ENCODE measurements at regions not wholly inside any gene's neighbourhood (a gene's known extent, or its start where the extent isn't known, plus 50 kb on each side); places are given as distances from the start of the nearest gene placed in this dataset.
"Not testable (repeated sequence)": the region's sequence is repeated elsewhere in the genome, so short reads cannot be mapped to it uniquely, and the experiment has no call there.

DNA sequence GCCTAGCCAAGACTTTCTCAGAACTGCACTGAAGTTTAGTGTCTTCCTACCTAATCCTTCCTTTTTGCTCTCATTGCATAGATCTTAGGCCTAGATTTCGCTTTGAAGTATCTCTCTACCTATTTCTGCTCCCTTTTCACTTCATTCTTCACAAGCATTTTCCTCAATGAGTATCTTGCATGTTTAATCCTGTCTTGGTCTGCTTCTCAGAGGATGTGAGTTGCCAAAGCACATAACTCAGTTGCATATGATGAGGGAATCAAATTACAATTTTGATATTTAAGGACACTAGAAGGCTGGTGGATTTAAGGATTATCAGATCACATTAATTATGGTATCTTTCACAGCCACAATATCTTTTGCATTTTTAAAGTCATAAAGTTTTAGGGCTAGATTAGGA, 195.5 kb upstream of the DAAM1 start:
- Histone ChIP-seq H3F3A (ENCODE audit: insufficient read depth, low read length, poor library complexity, severe bottlenecking) (no peaks in the 10 kb centered on the region), H3K9me2 (ENCODE audit: insufficient read depth, low read length) (no peaks in the 10 kb centered on the region), H3K4me3 (ENCODE audit: low read length) (no peak overlapping the region), H3K79me2 (replicated peaks; ENCODE audit: insufficient read depth, low read length) (no peaks in the 10 kb centered on the region), H4K20me1 (ENCODE audit: insufficient read depth) (no peaks in the 10 kb centered on the region), H2AFZ (ENCODE audit: low read depth, low read length) (no peak overlapping the region), H3K9ac (ENCODE audit: low read length) (no peak overlapping the region), H3K27ac (ENCODE audit: low read length) (no peak overlapping the region), H3K9me3 (ENCODE audit: low read length) (no peaks in the 10 kb centered on the region), H3K4me2 (ENCODE audit: low read length) (no peak overlapping the region), H3K27me3 (ENCODE audit: insufficient read depth, low read depth, low read length) (no peaks in the 10 kb centered on the region), H3K36me3 (ENCODE audit: insufficient read depth, low read length) (no peaks in the 10 kb centered on the region)
- no peak for TF ChIP-seq SMC3 (conservative IDR thresholded peaks at IDR 0.05; ENCODE audit: poor library complexity)
- no peak for TF ChIP-seq TAF1 (IDR thresholded peaks at IDR 0.05; ENCODE audit: low read depth)
- no peak for TF ChIP-seq RAD21 (conservative IDR thresholded peaks at IDR 0.05)
- TF ChIP-seq POLR2AphosphoS5 (IDR thresholded peaks at IDR 0.05), result no peak
- TF ChIP-seq, protein P1, sequence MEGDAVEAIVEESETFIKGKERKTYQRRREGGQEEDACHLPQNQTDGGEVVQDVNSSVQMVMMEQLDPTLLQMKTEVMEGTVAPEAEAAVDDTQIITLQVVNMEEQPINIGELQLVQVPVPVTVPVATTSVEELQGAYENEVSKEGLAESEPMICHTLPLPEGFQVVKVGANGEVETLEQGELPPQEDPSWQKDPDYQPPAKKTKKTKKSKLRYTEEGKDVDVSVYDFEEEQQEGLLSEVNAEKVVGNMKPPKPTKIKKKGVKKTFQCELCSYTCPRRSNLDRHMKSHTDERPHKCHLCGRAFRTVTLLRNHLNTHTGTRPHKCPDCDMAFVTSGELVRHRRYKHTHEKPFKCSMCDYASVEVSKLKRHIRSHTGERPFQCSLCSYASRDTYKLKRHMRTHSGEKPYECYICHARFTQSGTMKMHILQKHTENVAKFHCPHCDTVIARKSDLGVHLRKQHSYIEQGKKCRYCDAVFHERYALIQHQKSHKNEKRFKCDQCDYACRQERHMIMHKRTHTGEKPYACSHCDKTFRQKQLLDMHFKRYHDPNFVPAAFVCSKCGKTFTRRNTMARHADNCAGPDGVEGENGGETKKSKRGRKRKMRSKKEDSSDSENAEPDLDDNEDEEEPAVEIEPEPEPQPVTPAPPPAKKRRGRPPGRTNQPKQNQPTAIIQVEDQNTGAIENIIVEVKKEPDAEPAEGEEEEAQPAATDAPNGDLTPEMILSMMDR (IDR thresholded peaks at IDR 0.05; ENCODE audit: poor library complexity, severe bottlenecking), result no peak

DNA sequence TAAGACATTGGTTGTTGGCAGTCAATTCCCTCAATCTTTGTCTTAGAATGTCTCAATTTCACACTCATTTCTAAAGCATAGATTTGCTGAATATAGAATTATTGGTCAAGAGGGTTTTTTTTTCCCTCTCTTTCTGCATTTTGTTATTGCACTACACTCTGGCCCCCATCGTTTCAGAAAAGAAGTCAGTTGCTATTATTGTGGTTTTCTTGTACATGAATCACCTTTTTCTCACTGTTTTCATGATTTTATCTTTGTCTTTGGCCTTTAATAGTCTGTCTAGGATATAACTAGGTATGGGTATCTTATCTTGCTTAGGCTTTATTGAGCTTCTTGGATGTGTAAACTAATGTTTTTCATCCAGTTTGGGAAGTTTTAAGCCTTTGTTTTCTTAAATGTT, 194.3 kb upstream of the DAAM1 start:
- H3K27me3 ChIP-seq (ENCODE audit: insufficient read depth, low read depth, low read length), result no peaks in the 10 kb centered on the region
- H2AFZ ChIP-seq (ENCODE audit: low read depth, low read length), result no peak overlapping the region

DNA sequence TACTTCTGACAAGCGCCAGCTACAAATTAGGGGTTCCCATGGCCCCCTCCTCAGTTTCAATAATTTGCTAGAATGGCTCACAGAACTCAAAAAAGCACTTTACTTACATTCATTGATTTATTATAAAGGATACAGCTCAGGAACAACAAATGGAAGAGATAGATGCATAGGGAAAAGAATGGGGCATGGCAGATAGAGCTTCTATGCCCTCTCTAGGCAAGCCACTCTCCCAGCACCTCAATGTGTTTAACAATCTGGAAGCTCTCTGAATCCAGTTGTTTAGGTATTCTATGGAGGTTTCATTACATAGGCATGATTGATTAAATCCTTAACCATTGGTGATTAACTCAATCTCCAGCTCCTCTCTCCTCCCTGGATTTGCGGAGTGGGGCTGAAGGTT, 184.5 kb upstream of the DAAM1 start:
- H3K36me3 ChIP-seq (ENCODE audit: insufficient read depth, low read length), result no peaks in the 10 kb centered on the region
- H3K27ac ChIP-seq (ENCODE audit: low read length), result no peak overlapping the region
- no peak overlapping the region for H3K9ac ChIP-seq (ENCODE audit: low read length)
- no peaks in the 10 kb centered on the region for H3K9me2 ChIP-seq (ENCODE audit: insufficient read depth, low read length)
- H3K27me3 ChIP-seq (ENCODE audit: insufficient read depth, low read depth, low read length), result no peaks in the 10 kb centered on the region
- no peaks in the 10 kb centered on the region for H3K79me2 ChIP-seq (replicated peaks; ENCODE audit: insufficient read depth, low read length)
- no peak overlapping the region for H2AFZ ChIP-seq (ENCODE audit: low read depth, low read length)
- peak; percentile 62 for TF ChIP-seq SMC3 (conservative IDR thresholded peaks at IDR 0.05; ENCODE audit: poor library complexity)
- TF ChIP-seq RAD21 (conservative IDR thresholded peaks at IDR 0.05), result peak; percentile 65
- no peak for TF ChIP-seq POLR2AphosphoS5 (IDR thresholded peaks at IDR 0.05)
- no peak for TF ChIP-seq TAF1 (IDR thresholded peaks at IDR 0.05; ENCODE audit: low read depth)
- TF ChIP-seq, protein P1 (IDR thresholded peaks at IDR 0.05; ENCODE audit: poor library complexity, severe bottlenecking), result peak; percentile 38
- TF ChIP-seq EP300 (conservative IDR thresholded peaks at IDR 0.05; ENCODE audit: poor library complexity, severe bottlenecking), result no peak
- no peak for TF ChIP-seq MXI1 (conservative IDR thresholded peaks at IDR 0.05; ENCODE audit: poor library complexity, severe bottlenecking)
- no peaks in the 10 kb centered on the region for H4K20me1 ChIP-seq (ENCODE audit: insufficient read depth)
- H3K9me3 ChIP-seq (ENCODE audit: low read length), result no peaks in the 10 kb centered on the region
- no peak overlapping the region for H3K4me3 ChIP-seq (ENCODE audit: low read length)
- no peak overlapping the region for H3K4me2 ChIP-seq (ENCODE audit: low read length)
- H3F3A ChIP-seq (ENCODE audit: insufficient read depth, low read length, poor library complexity, severe bottlenecking), result no peaks in the 10 kb centered on the region

More for the DNA sequence above, 194.3 kb upstream of the DAAM1 start:
- H3K9me2 ChIP-seq (ENCODE audit: insufficient read depth, low read length), result no peaks in the 10 kb centered on the region
- H3K9ac ChIP-seq (ENCODE audit: low read length), result no peak overlapping the region
- H3K4me3 ChIP-seq (ENCODE audit: low read length), result no peak overlapping the region
- no peaks in the 10 kb centered on the region for H3K9me3 ChIP-seq (ENCODE audit: low read length)
- H3K4me2 ChIP-seq (ENCODE audit: low read length), result no peak overlapping the region
- H3F3A ChIP-seq (ENCODE audit: insufficient read depth, low read length, poor library complexity, severe bottlenecking), result no peaks in the 10 kb centered on the region
- TF ChIP-seq SMC3 (conservative IDR thresholded peaks at IDR 0.05; ENCODE audit: poor library complexity) (no peak), EZH2 (IDR thresholded peaks at IDR 0.05; ENCODE audit: borderline replicate concordance, insufficient read depth, low read length, poor library complexity, severe bottlenecking) (no peak), EP300 (conservative IDR thresholded peaks at IDR 0.05; ENCODE audit: poor library complexity, severe bottlenecking) (no peak), MXI1 (conservative IDR thresholded peaks at IDR 0.05; ENCODE audit: poor library complexity, severe bottlenecking) (no peak), POLR2AphosphoS5 (IDR thresholded peaks at IDR 0.05) (no peak)
- TF ChIP-seq, protein P2, sequence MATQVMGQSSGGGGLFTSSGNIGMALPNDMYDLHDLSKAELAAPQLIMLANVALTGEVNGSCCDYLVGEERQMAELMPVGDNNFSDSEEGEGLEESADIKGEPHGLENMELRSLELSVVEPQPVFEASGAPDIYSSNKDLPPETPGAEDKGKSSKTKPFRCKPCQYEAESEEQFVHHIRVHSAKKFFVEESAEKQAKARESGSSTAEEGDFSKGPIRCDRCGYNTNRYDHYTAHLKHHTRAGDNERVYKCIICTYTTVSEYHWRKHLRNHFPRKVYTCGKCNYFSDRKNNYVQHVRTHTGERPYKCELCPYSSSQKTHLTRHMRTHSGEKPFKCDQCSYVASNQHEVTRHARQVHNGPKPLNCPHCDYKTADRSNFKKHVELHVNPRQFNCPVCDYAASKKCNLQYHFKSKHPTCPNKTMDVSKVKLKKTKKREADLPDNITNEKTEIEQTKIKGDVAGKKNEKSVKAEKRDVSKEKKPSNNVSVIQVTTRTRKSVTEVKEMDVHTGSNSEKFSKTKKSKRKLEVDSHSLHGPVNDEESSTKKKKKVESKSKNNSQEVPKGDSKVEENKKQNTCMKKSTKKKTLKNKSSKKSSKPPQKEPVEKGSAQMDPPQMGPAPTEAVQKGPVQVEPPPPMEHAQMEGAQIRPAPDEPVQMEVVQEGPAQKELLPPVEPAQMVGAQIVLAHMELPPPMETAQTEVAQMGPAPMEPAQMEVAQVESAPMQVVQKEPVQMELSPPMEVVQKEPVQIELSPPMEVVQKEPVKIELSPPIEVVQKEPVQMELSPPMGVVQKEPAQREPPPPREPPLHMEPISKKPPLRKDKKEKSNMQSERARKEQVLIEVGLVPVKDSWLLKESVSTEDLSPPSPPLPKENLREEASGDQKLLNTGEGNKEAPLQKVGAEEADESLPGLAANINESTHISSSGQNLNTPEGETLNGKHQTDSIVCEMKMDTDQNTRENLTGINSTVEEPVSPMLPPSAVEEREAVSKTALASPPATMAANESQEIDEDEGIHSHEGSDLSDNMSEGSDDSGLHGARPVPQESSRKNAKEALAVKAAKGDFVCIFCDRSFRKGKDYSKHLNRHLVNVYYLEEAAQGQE (IDR thresholded peaks at IDR 0.05; ENCODE audit: borderline replicate concordance), result no peak
- H3K79me2 ChIP-seq (replicated peaks; ENCODE audit: insufficient read depth, low read length), result no peaks in the 10 kb centered on the region
- H4K20me1 ChIP-seq (ENCODE audit: insufficient read depth), result no peaks in the 10 kb centered on the region
- no peak overlapping the region for H3K27ac ChIP-seq (ENCODE audit: low read length)
- H3K36me3 ChIP-seq (ENCODE audit: insufficient read depth, low read length), result no peaks in the 10 kb centered on the region

DNA sequence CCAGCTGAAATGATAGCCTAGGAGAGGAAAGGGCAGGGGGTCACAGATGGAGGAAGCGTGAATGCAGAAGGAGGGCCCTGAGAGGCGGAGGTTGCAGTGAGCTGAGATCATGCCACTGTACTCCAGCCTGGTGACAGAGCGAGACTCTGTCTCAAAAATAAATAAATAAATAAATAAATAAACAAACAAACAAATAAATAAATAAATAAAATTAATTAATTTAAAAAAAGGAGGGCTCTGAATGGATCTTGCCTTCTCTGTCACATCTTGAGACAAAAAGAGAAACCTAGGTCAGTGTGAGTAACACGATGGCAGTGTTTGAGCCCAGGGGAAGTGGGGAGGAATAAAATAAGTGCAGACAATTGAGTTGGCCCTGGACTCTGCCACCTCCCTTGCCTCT, 182.3 kb upstream of the DAAM1 start:
- not testable (repeated sequence) for H3K36me3 ChIP-seq (ENCODE audit: insufficient read depth, low read length); H3K4me2 ChIP-seq (ENCODE audit: low read length); H3K9me2 ChIP-seq (ENCODE audit: insufficient read depth, low read length); H3K9me3 ChIP-seq (ENCODE audit: low read length); H3K27ac ChIP-seq (ENCODE audit: low read length); H4K20me1 ChIP-seq (ENCODE audit: insufficient read depth); H2AFZ ChIP-seq (ENCODE audit: low read depth, low read length); H3F3A ChIP-seq (ENCODE audit: insufficient read depth, low read length, poor library complexity, severe bottlenecking); H3K79me2 ChIP-seq (replicated peaks; ENCODE audit: insufficient read depth, low read length); H3K9ac ChIP-seq (ENCODE audit: low read length); H3K4me3 ChIP-seq (ENCODE audit: low read length); H3K27me3 ChIP-seq (ENCODE audit: insufficient read depth, low read depth, low read length)
